ENCODE measurements at regions not wholly inside any gene's neighbourhood (a gene's known extent, or its start where the extent isn't known, plus 50 kb on each side); places are given as distances from the start of the nearest gene placed in this dataset.
A peak's percentile ranks its signal among the peaks of the same experiment; 100 is the strongest.

GRCh38 chr9:16044579-16044881, 491.7 kb downstream of the CCDC171 start:
- Histone ChIP-seq H3K79me1 (ENCODE audit: insufficient read depth, low read depth, low read length, poor library complexity, severe bottlenecking) (no peaks in the 10 kb centered on the region), H3K4me2 (ENCODE audit: insufficient read depth, insufficient read length, low read length) (no peak overlapping the region), H3K9ac (ENCODE audit: extremely low read depth, insufficient read length, low read length) (no peak overlapping the region), H3K9me3 (ENCODE audit: control insufficient read depth, low read depth, low read length) (no peaks in the 10 kb centered on the region), H2BK5ac (ENCODE audit: insufficient read length, low read length) (no peak overlapping the region), H2BK15ac (ENCODE audit: low read depth, low read length) (no peak overlapping the region), H2AFZ (ENCODE audit: low read length) (no peak overlapping the region), H4K91ac (ENCODE audit: insufficient read length, low read depth, low read length) (no peak overlapping the region), H2BK12ac (ENCODE audit: insufficient read length, low read depth, low read length) (no peak overlapping the region), H2BK120ac (ENCODE audit: low read depth, low read length, poor library complexity, severe bottlenecking) (no peak overlapping the region), H3K14ac (ENCODE audit: insufficient read depth, low read length) (no peak overlapping the region), H3K56ac (ENCODE audit: insufficient read length, low read depth, low read length) (no peak overlapping the region), H3T11ph (ENCODE audit: low read length) (no peak overlapping the region), H2AK5ac (ENCODE audit: insufficient read length, low read length) (no peak overlapping the region), H4K8ac (replicated peaks; ENCODE audit: insufficient read length, low read depth, low read length) (no peak overlapping the region), H4K20me1 (ENCODE audit: control insufficient read depth, insufficient read depth, insufficient read length) (no peaks in the 10 kb centered on the region), H3K4me1 (ENCODE audit: insufficient read depth, low read length) (no peaks in the 10 kb centered on the region; the same call in 1 of the 2 replicates), H3K4ac (ENCODE audit: low read depth, low read length) (no peak overlapping the region), H3K23me2 (ENCODE audit: insufficient read length, low read depth, low read length, poor library complexity, severe bottlenecking) (no peaks in the 10 kb centered on the region), H3K18ac (ENCODE audit: insufficient read length, low read depth, low read length) (no peak overlapping the region), H3K23ac (ENCODE audit: insufficient read length, low read depth, low read length) (no peak overlapping the region), H3K27me3 (ENCODE audit: insufficient read depth, low read length) (no peaks in the 10 kb centered on the region), H2BK20ac (ENCODE audit: low read depth, low read length, poor library complexity, severe bottlenecking) (no peak overlapping the region), H4K5ac (ENCODE audit: insufficient read length, low read depth, low read length) (no peak overlapping the region), H3K27ac (ENCODE audit: insufficient read length, low read depth, low read length) (no peak overlapping the region), H3K79me2 (ENCODE audit: insufficient read depth, low read length) (no peaks in the 10 kb centered on the region)
- Mint-ChIP-seq H3K4me1 (peaks cover 18 to 22% of the 10 kb centered on the region in 2 experiments), H3K27me3 (ENCODE audit: low read depth) (peaks cover 11% of the 10 kb centered on the region), H3K27ac (peak overlapping the region in 1 of 3 experiments; percentile 34; a peak in 1 of 7 replicates), H3K4me3 (no peak overlapping the region), H3K36me3 (ENCODE audit: insufficient read depth in 1 of 3, low read depth in 3 of 3) (no peaks in the 10 kb centered on the region), H3K9me3 (no peaks in the 10 kb centered on the region)
- TF ChIP-seq, protein P1, sequence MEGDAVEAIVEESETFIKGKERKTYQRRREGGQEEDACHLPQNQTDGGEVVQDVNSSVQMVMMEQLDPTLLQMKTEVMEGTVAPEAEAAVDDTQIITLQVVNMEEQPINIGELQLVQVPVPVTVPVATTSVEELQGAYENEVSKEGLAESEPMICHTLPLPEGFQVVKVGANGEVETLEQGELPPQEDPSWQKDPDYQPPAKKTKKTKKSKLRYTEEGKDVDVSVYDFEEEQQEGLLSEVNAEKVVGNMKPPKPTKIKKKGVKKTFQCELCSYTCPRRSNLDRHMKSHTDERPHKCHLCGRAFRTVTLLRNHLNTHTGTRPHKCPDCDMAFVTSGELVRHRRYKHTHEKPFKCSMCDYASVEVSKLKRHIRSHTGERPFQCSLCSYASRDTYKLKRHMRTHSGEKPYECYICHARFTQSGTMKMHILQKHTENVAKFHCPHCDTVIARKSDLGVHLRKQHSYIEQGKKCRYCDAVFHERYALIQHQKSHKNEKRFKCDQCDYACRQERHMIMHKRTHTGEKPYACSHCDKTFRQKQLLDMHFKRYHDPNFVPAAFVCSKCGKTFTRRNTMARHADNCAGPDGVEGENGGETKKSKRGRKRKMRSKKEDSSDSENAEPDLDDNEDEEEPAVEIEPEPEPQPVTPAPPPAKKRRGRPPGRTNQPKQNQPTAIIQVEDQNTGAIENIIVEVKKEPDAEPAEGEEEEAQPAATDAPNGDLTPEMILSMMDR (conservative IDR thresholded peaks at IDR 0.05), result no peak
- DNase-seq, result no peak
- WGBS (ENCODE audit: extremely low coverage, insufficient read length, low lambda C conversion rate), result no CpG with 5 or more reads among the region's 2 CpGs
